ENCODE measurements at regions not wholly inside any gene's neighbourhood (a gene's known extent, or its start where the extent isn't known, plus 50 kb on each side); places are given as distances from the start of the nearest gene placed in this dataset.

GRCh38 chr6:47165918-47166317 lies 123.8 kb upstream of the ADGRF1 start:
- no peaks in the 10 kb centered on the region for H3K36me3 ChIP-seq (replicated peaks in 1 of 2; ENCODE audit: control insufficient read depth in 1 of 2, insufficient read depth in 2 of 2, low read length in 2 of 2)
- no peak overlapping the region for H3K4me2 ChIP-seq (replicated peaks; ENCODE audit: extremely low read depth, low read length, poor library complexity, severe bottlenecking)
- H3K27ac ChIP-seq (ENCODE audit: low read depth in 1 of 2, low read length in 2 of 2) = peak overlapping the region; percentile 53 to 68
- no peak overlapping the region for H3K9ac ChIP-seq (ENCODE audit: insufficient read depth, low read length, poor library complexity, severe bottlenecking)
- H3K79me2 ChIP-seq (ENCODE audit: insufficient read depth, low read length) = no peaks in the 10 kb centered on the region
- peaks cover 76 to 94% of the 10 kb centered on the region in 2 donors for H3K4me1 ChIP-seq (ENCODE audit: control insufficient read depth in 1 of 2, insufficient read depth in 2 of 2, low read length in 2 of 2)
- peak overlapping the region; percentile 31 for H2AFZ ChIP-seq (ENCODE audit: insufficient read depth, low read depth, low read length, poor library complexity, severe bottlenecking)
- TF ChIP-seq CTCF (IDR thresholded peaks at IDR 0.05) = no peak
- intact Hi-C loops (cut with micrococcal nuclease) = loop anchor here (5.0 to 10.0 kb wide), 2 partner anchors 71 to 79 kb away; no protein-coding TSS in a partner anchor
- no peaks in the 10 kb centered on the region for H3K27me3 ChIP-seq (ENCODE audit: control insufficient read depth in 2 of 2, insufficient read depth in 2 of 2, low read length in 2 of 2)
- peak; percentile 56 to 69 (median 68) for DNase-seq
- Mint-ChIP-seq H3K9me3 (peaks cover 0 to 8% (median 2%) of the 10 kb centered on the region in 7 donors), H3K4me1 (peaks cover 76% of the 10 kb centered on the region), H3K36me3 (peaks cover 0 to 4% of the 10 kb centered on the region in 2 donors), H3K27me3 (ENCODE audit: low read depth in 3 of 3) (peaks cover 0 to 3% (median under 1%) of the 10 kb centered on the region in 3 donors), H3K4me3 (no peak overlapping the region), H3K27ac (peak overlapping the region; percentile 7 to 90 (median 74))
- no peaks in the 10 kb centered on the region for H3K9me3 ChIP-seq (replicated peaks in 1 of 2; ENCODE audit: control insufficient read depth in 1 of 2, insufficient read depth in 1 of 2, low read length in 2 of 2)
- WGBS (ENCODE audit: insufficient coverage) = 100% methylated on average over 1 of the region's 1 CpG
- H3K4me3 ChIP-seq (replicated peaks in 1 of 3; ENCODE audit: low read depth in 2 of 3, low read length in 3 of 3) = no peak overlapping the region
- H4K20me1 ChIP-seq (ENCODE audit: insufficient read depth, low read length) = no peaks in the 10 kb centered on the region

- H3K27me3 ChIP-seq (ENCODE audit: control insufficient read depth in 2 of 2, insufficient read depth in 2 of 2, low read length in 2 of 2) = no peaks in the 10 kb centered on the region
- no peak for TF ChIP-seq CTCF (IDR thresholded peaks at IDR 0.05)
- Mint-ChIP-seq H3K27ac (peak overlapping the region in 6 of 7 donors; percentile 12 to 65 (median 42)), H3K4me1 (peaks cover 74% of the 10 kb centered on the region), H3K36me3 (peaks cover 0 to 4% of the 10 kb centered on the region in 2 donors), H3K9me3 (peaks cover 0 to 8% (median 2%) of the 10 kb centered on the region in 7 donors), H3K27me3 (ENCODE audit: low read depth in 3 of 3) (peaks cover 0 to 3% (median 0%) of the 10 kb centered on the region in 3 donors), H3K4me3 (no peak overlapping the region)
- H3K9me3 ChIP-seq (replicated peaks in 1 of 2; ENCODE audit: control insufficient read depth in 1 of 2, insufficient read depth in 1 of 2, low read length in 2 of 2) = no peaks in the 10 kb centered on the region
- intact Hi-C loops (cut with micrococcal nuclease) = loop anchor here (5.0 to 10.0 kb wide), 2 partner anchors 72 to 80 kb away; no protein-coding TSS in a partner anchor
- H3K4me1 ChIP-seq (ENCODE audit: control insufficient read depth in 1 of 2, insufficient read depth in 2 of 2, low read length in 2 of 2) = peaks cover 76 to 94% of the 10 kb centered on the region in 2 donors
- H2AFZ ChIP-seq (ENCODE audit: insufficient read depth, low read depth, low read length, poor library complexity, severe bottlenecking) = no peak overlapping the region
- H4K20me1 ChIP-seq (ENCODE audit: insufficient read depth, low read length) = no peaks in the 10 kb centered on the region
- H3K36me3 ChIP-seq (replicated peaks in 1 of 2; ENCODE audit: control insufficient read depth in 1 of 2, insufficient read depth in 2 of 2, low read length in 2 of 2) = no peaks in the 10 kb centered on the region
- H3K4me2 ChIP-seq (replicated peaks; ENCODE audit: extremely low read depth, low read length, poor library complexity, severe bottlenecking) = no peak overlapping the region
- no peak for DNase-seq
- no peaks in the 10 kb centered on the region for H3K79me2 ChIP-seq (ENCODE audit: insufficient read depth, low read length)
- H3K27ac ChIP-seq (ENCODE audit: low read depth in 1 of 2, low read length in 2 of 2) = no peak overlapping the region
- no peak overlapping the region for H3K9ac ChIP-seq (ENCODE audit: insufficient read depth, low read length, poor library complexity, severe bottlenecking)
- H3K4me3 ChIP-seq (replicated peaks in 1 of 3; ENCODE audit: low read depth in 2 of 3, low read length in 3 of 3) = no peak overlapping the region
Observed at GRCh38 chr6:47164877-47165276, 122.7 kb upstream of the ADGRF1 start.

Data from CD14-positive monocyte (primary cell).